Astrocyte (in vitro differentiated cells and primary cell): ENCODE measurements at regions not wholly inside any gene's neighbourhood (a gene's known extent, or its start where the extent isn't known, plus 50 kb on each side); places are given as distances from the start of the nearest gene placed in this dataset.

ENCODE experiments used
- EZH2 ChIP-seq: IDR thresholded peaks from 2 replicates; pipeline ENCODE4 v1.6.1; 2012; ENCODE audit warnings: mild to moderate bottlenecking, low read length, inconsistent platforms; ENCODE audit not compliant: insufficient read depth
- TF ChIP-seq, protein P1 (sequence below): IDR thresholded peaks from 2 replicates; pipeline ENCODE4 v1.5.1; 2011; ENCODE audit warnings: low read depth, mild to moderate bottlenecking, inconsistent platforms, low read length, moderate library complexity; ENCODE audit not compliant: insufficient read depth

DNA sequence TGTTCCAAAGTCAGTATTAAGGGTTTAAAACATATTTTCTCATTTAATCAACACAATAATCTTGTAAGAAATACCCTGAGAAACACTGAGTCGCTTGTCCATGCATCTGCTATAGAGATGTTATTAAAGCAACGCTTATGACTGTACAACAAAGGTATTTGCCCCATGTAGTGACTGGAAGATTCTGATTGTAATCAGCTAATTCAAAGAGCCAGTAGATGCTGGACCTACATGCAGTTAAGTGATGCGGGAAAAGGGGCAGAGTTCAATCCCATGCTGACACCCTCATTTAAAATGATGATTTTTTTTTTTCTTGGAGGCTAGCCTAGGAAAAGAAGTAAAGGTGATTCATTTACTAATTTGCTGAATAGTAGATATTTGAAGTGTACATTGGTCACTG, 149.3 kb upstream of the MTAP start:
- TF ChIP-seq, protein P1, sequence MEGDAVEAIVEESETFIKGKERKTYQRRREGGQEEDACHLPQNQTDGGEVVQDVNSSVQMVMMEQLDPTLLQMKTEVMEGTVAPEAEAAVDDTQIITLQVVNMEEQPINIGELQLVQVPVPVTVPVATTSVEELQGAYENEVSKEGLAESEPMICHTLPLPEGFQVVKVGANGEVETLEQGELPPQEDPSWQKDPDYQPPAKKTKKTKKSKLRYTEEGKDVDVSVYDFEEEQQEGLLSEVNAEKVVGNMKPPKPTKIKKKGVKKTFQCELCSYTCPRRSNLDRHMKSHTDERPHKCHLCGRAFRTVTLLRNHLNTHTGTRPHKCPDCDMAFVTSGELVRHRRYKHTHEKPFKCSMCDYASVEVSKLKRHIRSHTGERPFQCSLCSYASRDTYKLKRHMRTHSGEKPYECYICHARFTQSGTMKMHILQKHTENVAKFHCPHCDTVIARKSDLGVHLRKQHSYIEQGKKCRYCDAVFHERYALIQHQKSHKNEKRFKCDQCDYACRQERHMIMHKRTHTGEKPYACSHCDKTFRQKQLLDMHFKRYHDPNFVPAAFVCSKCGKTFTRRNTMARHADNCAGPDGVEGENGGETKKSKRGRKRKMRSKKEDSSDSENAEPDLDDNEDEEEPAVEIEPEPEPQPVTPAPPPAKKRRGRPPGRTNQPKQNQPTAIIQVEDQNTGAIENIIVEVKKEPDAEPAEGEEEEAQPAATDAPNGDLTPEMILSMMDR: no peak
- no peak for TF ChIP-seq EZH2
